ENCODE measurements at regions not wholly inside any gene's neighbourhood (a gene's known extent, or its start where the extent isn't known, plus 50 kb on each side); places are given as distances from the start of the nearest gene placed in this dataset.

GRCh38 chr5:54668096-54668495 is 150.5 kb downstream of the SNX18 start:
- no peaks in the 10 kb centered on the region for H3K27me3 ChIP-seq (ENCODE audit: control insufficient read depth, insufficient read depth, low read length)
- H3K9me3 ChIP-seq (ENCODE audit: control insufficient read depth, insufficient read depth, low read length) = no peaks in the 10 kb centered on the region; the same call in 1 of the 2 replicates
- no peaks in the 10 kb centered on the region for H3K36me3 ChIP-seq (ENCODE audit: control insufficient read depth, insufficient read depth, low read length)
- no peaks in the 10 kb centered on the region for H3K4me1 ChIP-seq (ENCODE audit: control insufficient read depth, insufficient read depth, low read length)
- no CpG with 5 or more reads among the region's 2 CpGs for WGBS (ENCODE audit: insufficient coverage, insufficient read length)
- no peak overlapping the region for H3K4me3 ChIP-seq (ENCODE audit: low read length)
- no peak overlapping the region for H3K27ac ChIP-seq (ENCODE audit: low read length)
- DNase-seq (ENCODE audit: low read depth, low spot score) = no peak

- DNase-seq (ENCODE audit: low read depth, low spot score) = no peak
- H3K4me3 ChIP-seq (ENCODE audit: low read length) = no peak overlapping the region
- H3K27ac ChIP-seq (ENCODE audit: low read length) = no peak overlapping the region
- WGBS (ENCODE audit: insufficient coverage, insufficient read length) = no CpG with 5 or more reads among the region's 3 CpGs
- no peaks in the 10 kb centered on the region for H3K4me1 ChIP-seq (ENCODE audit: control insufficient read depth, insufficient read depth, low read length)
- H3K9me3 ChIP-seq (ENCODE audit: control insufficient read depth, insufficient read depth, low read length) = no peaks in the 10 kb centered on the region; the same call in 1 of the 2 replicates
- no peaks in the 10 kb centered on the region for H3K27me3 ChIP-seq (ENCODE audit: control insufficient read depth, insufficient read depth, low read length)
- no peaks in the 10 kb centered on the region for H3K36me3 ChIP-seq (ENCODE audit: control insufficient read depth, insufficient read depth, low read length)
Measured at GRCh38 chr5:54667136-54667535, 149.6 kb downstream of the SNX18 start.

- no peak for DNase-seq (ENCODE audit: low read depth, low spot score)
- Histone ChIP-seq H3K27ac (ENCODE audit: low read length) (no peak overlapping the region), H3K36me3 (ENCODE audit: control insufficient read depth, insufficient read depth, low read length) (no peaks in the 10 kb centered on the region), H3K4me3 (ENCODE audit: low read length) (no peak overlapping the region), H3K4me1 (ENCODE audit: control insufficient read depth, insufficient read depth, low read length) (no peaks in the 10 kb centered on the region), H3K9me3 (ENCODE audit: control insufficient read depth, insufficient read depth, low read length) (no peaks in the 10 kb centered on the region), H3K27me3 (ENCODE audit: control insufficient read depth, insufficient read depth, low read length) (no peaks in the 10 kb centered on the region)
- no CpG with 5 or more reads among the region's 5 CpGs for WGBS (ENCODE audit: insufficient coverage, insufficient read length)
Measured at GRCh38 chr5:54663866-54664265, 146.3 kb downstream of the SNX18 start.

- Histone ChIP-seq H3K9me3 (ENCODE audit: control insufficient read depth, insufficient read depth, low read length) (no peaks in the 10 kb centered on the region), H3K27ac (ENCODE audit: low read length) (no peak overlapping the region), H3K27me3 (ENCODE audit: control insufficient read depth, insufficient read depth, low read length) (no peaks in the 10 kb centered on the region), H3K4me3 (ENCODE audit: low read length) (no peak overlapping the region), H3K4me1 (ENCODE audit: control insufficient read depth, insufficient read depth, low read length) (no peaks in the 10 kb centered on the region), H3K36me3 (ENCODE audit: control insufficient read depth, insufficient read depth, low read length) (no peaks in the 10 kb centered on the region)
- WGBS (ENCODE audit: insufficient coverage, insufficient read length) = no CpG with 5 or more reads among the region's 6 CpGs
- no peak for DNase-seq (ENCODE audit: low read depth, low spot score)
Measured at GRCh38 chr5:54661111-54661510, 143.6 kb downstream of the SNX18 start.

- Histone ChIP-seq H3K36me3 (ENCODE audit: control insufficient read depth, insufficient read depth, low read length) (no peaks in the 10 kb centered on the region), H3K27ac (ENCODE audit: low read length) (no peak overlapping the region), H3K4me3 (ENCODE audit: low read length) (no peak overlapping the region), H3K4me1 (ENCODE audit: control insufficient read depth, insufficient read depth, low read length) (no peaks in the 10 kb centered on the region), H3K27me3 (ENCODE audit: control insufficient read depth, insufficient read depth, low read length) (no peaks in the 10 kb centered on the region), H3K9me3 (ENCODE audit: control insufficient read depth, insufficient read depth, low read length) (no peaks in the 10 kb centered on the region)
- no peak for DNase-seq (ENCODE audit: low read depth, low spot score)
- WGBS (ENCODE audit: insufficient coverage, insufficient read length) = no CpG with 5 or more reads among the region's 5 CpGs
Measured at GRCh38 chr5:54659700-54660131, 142.2 kb downstream of the SNX18 start.

GRCh38 chr5:54658010-54658409 is 140.5 kb downstream of the SNX18 start:
- H3K27me3 ChIP-seq (ENCODE audit: control insufficient read depth, insufficient read depth, low read length) = no peaks in the 10 kb centered on the region
- H3K4me3 ChIP-seq (ENCODE audit: low read length) = no peak overlapping the region
- WGBS (ENCODE audit: insufficient coverage, insufficient read length) = no CpG with 5 or more reads among the region's 3 CpGs
- no peaks in the 10 kb centered on the region for H3K9me3 ChIP-seq (ENCODE audit: control insufficient read depth, insufficient read depth, low read length)
- DNase-seq (ENCODE audit: low read depth, low spot score) = no peak
- no peaks in the 10 kb centered on the region for H3K4me1 ChIP-seq (ENCODE audit: control insufficient read depth, insufficient read depth, low read length)
- no peak overlapping the region for H3K27ac ChIP-seq (ENCODE audit: low read length)
- no peaks in the 10 kb centered on the region for H3K36me3 ChIP-seq (ENCODE audit: control insufficient read depth, insufficient read depth, low read length)

- Histone ChIP-seq H3K9me3 (ENCODE audit: control insufficient read depth, insufficient read depth, low read length) (no peaks in the 10 kb centered on the region), H3K4me3 (ENCODE audit: low read length) (no peak overlapping the region), H3K27me3 (ENCODE audit: control insufficient read depth, insufficient read depth, low read length) (no peaks in the 10 kb centered on the region), H3K36me3 (ENCODE audit: control insufficient read depth, insufficient read depth, low read length) (no peaks in the 10 kb centered on the region), H3K4me1 (ENCODE audit: control insufficient read depth, insufficient read depth, low read length) (no peaks in the 10 kb centered on the region), H3K27ac (ENCODE audit: low read length) (no peak overlapping the region)
- DNase-seq (ENCODE audit: low read depth, low spot score) = no peak
- WGBS (ENCODE audit: insufficient coverage, insufficient read length) = no CpG with 5 or more reads among the region's 2 CpGs
Measured at GRCh38 chr5:54656261-54656728, 138.7 kb downstream of the SNX18 start.

GRCh38 chr5:54655761-54656160 is 138.2 kb downstream of the SNX18 start:
- DNase-seq (ENCODE audit: low read depth, low spot score) = no peak
- WGBS (ENCODE audit: insufficient coverage, insufficient read length) = no CpG with 5 or more reads among the region's 2 CpGs
- H3K9me3 ChIP-seq (ENCODE audit: control insufficient read depth, insufficient read depth, low read length) = no peaks in the 10 kb centered on the region
- no peaks in the 10 kb centered on the region for H3K27me3 ChIP-seq (ENCODE audit: control insufficient read depth, insufficient read depth, low read length)
- H3K4me1 ChIP-seq (ENCODE audit: control insufficient read depth, insufficient read depth, low read length) = no peaks in the 10 kb centered on the region
- no peak overlapping the region for H3K27ac ChIP-seq (ENCODE audit: low read length)
- no peaks in the 10 kb centered on the region for H3K36me3 ChIP-seq (ENCODE audit: control insufficient read depth, insufficient read depth, low read length)
- no peak overlapping the region for H3K4me3 ChIP-seq (ENCODE audit: low read length)

GRCh38 chr5:54655266-54655665 is 137.7 kb downstream of the SNX18 start:
- no peak for DNase-seq (ENCODE audit: low read depth, low spot score)
- Histone ChIP-seq H3K27me3 (ENCODE audit: control insufficient read depth, insufficient read depth, low read length) (no peaks in the 10 kb centered on the region), H3K27ac (ENCODE audit: low read length) (no peak overlapping the region), H3K36me3 (ENCODE audit: control insufficient read depth, insufficient read depth, low read length) (no peaks in the 10 kb centered on the region), H3K9me3 (ENCODE audit: control insufficient read depth, insufficient read depth, low read length) (no peaks in the 10 kb centered on the region), H3K4me3 (ENCODE audit: low read length) (no peak overlapping the region), H3K4me1 (ENCODE audit: control insufficient read depth, insufficient read depth, low read length) (no peaks in the 10 kb centered on the region)
- no CpG with 5 or more reads among the region's 1 CpG for WGBS (ENCODE audit: insufficient coverage, insufficient read length)

- H3K27me3 ChIP-seq (ENCODE audit: control insufficient read depth, insufficient read depth, low read length) = no peaks in the 10 kb centered on the region
- no peak overlapping the region for H3K4me3 ChIP-seq (ENCODE audit: low read length)
- H3K36me3 ChIP-seq (ENCODE audit: control insufficient read depth, insufficient read depth, low read length) = no peaks in the 10 kb centered on the region
- no peak overlapping the region for H3K27ac ChIP-seq (ENCODE audit: low read length)
- no CpG with 5 or more reads among the region's 2 CpGs for WGBS (ENCODE audit: insufficient coverage, insufficient read length)
- no peaks in the 10 kb centered on the region for H3K9me3 ChIP-seq (ENCODE audit: control insufficient read depth, insufficient read depth, low read length)
- no peaks in the 10 kb centered on the region for H3K4me1 ChIP-seq (ENCODE audit: control insufficient read depth, insufficient read depth, low read length)
- no peak for DNase-seq (ENCODE audit: low read depth, low spot score)
Measured at GRCh38 chr5:54653956-54654614, 136.5 kb downstream of the SNX18 start.

- no peak for DNase-seq (ENCODE audit: low read depth, low spot score)
- no peak overlapping the region for H3K27ac ChIP-seq (ENCODE audit: low read length)
- WGBS (ENCODE audit: insufficient coverage, insufficient read length) = no CpG with 5 or more reads among the region's 6 CpGs
- no peaks in the 10 kb centered on the region for H3K9me3 ChIP-seq (ENCODE audit: control insufficient read depth, insufficient read depth, low read length)
- H3K36me3 ChIP-seq (ENCODE audit: control insufficient read depth, insufficient read depth, low read length) = no peaks in the 10 kb centered on the region
- no peaks in the 10 kb centered on the region for H3K27me3 ChIP-seq (ENCODE audit: control insufficient read depth, insufficient read depth, low read length)
- H3K4me3 ChIP-seq (ENCODE audit: low read length) = no peak overlapping the region
- H3K4me1 ChIP-seq (ENCODE audit: control insufficient read depth, insufficient read depth, low read length) = 0 out of 2 replicates have a peak, but pooled peaks cover under 1% of the 10 kb centered on the region
Measured at GRCh38 chr5:54651482-54652076, 134.0 kb downstream of the SNX18 start.
